ENCODE measurements at regions not wholly inside any gene's neighbourhood (a gene's known extent, or its start where the extent isn't known, plus 50 kb on each side); places are given as distances from the start of the nearest gene placed in this dataset.
"Not testable (repeated sequence)": the region's sequence is repeated elsewhere in the genome, so short reads cannot be mapped to it uniquely, and the experiment has no call there.

DNA sequence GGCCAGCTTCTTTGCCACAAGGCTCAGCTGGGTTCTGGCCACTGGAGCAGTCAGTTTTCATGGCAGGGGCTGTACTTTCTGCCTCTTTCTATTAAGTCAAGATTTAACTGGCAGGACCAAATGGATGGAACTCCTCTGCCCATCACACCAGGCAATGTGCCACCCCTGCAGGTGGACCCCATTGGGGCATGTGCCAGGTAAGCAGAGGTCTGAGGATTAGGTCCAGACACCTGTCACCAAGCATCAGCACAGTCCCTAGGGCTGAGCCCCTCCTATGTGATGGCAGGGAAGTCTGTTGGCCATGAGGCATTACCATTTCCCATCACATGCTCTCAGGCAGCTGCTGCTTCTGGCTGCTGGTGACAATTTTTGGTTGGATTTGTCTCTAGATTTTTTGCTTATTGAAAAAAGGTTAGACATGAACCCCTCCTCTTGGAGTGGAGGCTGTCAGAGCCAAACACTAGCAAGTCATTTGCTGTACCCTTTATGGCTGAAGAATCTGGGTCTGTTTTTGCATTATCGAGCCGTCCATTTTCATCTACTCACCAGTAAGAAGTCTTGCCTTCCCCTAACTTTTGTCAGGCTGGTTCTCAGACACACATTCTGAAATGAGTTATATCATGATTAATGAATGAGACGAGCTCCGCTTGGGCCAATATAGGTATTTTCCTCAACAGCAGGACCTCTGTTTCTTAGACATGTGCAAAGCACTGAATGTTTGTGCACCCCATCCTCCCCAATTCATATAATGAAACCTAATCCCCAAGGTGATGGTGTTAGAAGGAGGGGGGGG, 328.0 kb downstream of the TSN start:
- DNase-seq (ENCODE audit: low read depth): no peak
- TF ChIP-seq, protein P1, sequence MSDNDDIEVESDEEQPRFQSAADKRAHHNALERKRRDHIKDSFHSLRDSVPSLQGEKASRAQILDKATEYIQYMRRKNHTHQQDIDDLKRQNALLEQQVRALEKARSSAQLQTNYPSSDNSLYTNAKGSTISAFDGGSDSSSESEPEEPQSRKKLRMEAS (IDR thresholded peaks at IDR 0.05; ENCODE audit: low read depth, low read length): no peak
- TF ChIP-seq, protein P2, sequence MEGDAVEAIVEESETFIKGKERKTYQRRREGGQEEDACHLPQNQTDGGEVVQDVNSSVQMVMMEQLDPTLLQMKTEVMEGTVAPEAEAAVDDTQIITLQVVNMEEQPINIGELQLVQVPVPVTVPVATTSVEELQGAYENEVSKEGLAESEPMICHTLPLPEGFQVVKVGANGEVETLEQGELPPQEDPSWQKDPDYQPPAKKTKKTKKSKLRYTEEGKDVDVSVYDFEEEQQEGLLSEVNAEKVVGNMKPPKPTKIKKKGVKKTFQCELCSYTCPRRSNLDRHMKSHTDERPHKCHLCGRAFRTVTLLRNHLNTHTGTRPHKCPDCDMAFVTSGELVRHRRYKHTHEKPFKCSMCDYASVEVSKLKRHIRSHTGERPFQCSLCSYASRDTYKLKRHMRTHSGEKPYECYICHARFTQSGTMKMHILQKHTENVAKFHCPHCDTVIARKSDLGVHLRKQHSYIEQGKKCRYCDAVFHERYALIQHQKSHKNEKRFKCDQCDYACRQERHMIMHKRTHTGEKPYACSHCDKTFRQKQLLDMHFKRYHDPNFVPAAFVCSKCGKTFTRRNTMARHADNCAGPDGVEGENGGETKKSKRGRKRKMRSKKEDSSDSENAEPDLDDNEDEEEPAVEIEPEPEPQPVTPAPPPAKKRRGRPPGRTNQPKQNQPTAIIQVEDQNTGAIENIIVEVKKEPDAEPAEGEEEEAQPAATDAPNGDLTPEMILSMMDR (IDR thresholded peaks at IDR 0.05; ENCODE audit: low read depth, low read length): no peak
- no peak for TF ChIP-seq MYC (IDR thresholded peaks at IDR 0.05; ENCODE audit: low read depth, low read length)
- TF ChIP-seq POLR2A (IDR thresholded peaks at IDR 0.05; ENCODE audit: extremely low read depth, insufficient read length): no peak
- no peak overlapping the region for H3K4me3 ChIP-seq (ENCODE audit: low read depth, low read length)

DNA sequence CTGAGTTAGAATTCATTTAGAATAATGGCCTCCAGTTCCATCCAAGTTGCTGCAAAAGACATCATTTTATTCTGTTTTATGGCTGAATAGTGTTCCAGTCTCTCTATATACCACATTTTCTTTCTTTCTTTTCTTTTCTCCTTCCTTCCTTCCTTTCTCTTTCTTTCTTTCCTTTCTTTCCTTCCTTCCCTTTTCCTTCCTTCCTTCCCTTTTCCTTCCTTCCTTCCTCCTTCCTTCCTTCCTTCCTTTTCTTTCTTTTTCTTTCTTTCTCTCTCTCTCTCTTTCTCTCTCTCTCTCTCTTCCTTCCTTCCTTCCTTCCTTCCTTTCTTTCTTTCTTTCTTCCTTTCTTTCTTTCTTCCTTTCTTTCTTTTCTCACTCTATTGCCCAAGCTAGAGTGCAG, 330.2 kb downstream of the TSN start:
- DNase-seq (ENCODE audit: low read depth); H3K4me3 ChIP-seq (ENCODE audit: low read depth, low read length): not testable (repeated sequence)

DNA sequence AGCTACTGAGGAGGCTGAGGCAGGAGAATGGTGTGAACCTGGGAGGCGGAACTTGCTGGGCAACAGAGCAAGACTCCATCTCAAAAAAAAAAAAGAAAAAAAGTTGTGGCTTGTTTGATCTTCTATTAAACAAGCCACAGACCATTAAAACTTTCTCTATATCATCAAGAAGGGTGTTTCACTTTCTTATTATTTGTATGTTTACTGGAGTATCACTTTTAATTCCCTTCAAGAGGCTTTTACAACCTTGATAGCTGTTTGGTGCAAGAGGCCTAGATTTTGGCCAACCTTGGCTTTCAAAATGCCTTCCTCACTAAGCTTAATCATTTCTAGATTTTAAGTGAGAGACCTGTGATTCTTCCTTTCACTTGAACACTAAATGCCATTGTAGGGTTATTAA, 339.1 kb downstream of the TSN start:
- no peak overlapping the region for H3K4me3 ChIP-seq (ENCODE audit: low read depth, low read length)
- DNase-seq (ENCODE audit: low read depth): no peak
- TF ChIP-seq, protein P1 (IDR thresholded peaks at IDR 0.05; ENCODE audit: low read depth, low read length): no peak
- TF ChIP-seq POLR2A (IDR thresholded peaks at IDR 0.05; ENCODE audit: extremely low read depth, insufficient read length) (no peak), MYC (IDR thresholded peaks at IDR 0.05; ENCODE audit: low read depth, low read length) (no peak)
- TF ChIP-seq, protein P2 (IDR thresholded peaks at IDR 0.05; ENCODE audit: low read depth, low read length): no peak

DNA sequence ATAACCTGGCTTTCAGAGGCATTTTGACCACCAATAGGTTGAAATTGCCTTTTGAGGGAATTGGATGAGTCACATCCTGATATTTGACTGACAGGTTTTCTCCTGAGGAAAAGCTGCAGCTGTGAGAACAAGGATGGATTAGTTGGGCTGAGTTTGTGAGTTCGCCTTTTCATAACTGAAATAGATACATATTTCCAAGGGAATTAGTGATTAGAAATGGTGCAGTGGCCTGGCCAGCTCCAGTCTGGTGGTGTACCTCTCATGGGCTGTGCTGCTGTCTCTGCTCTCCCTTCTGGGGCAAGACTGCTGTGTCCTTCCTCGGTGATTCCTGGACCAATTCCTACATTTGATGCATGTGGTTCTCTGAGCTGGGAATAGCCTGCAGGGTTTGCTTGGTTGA, 341.3 kb downstream of the TSN start:
- TF ChIP-seq MYC (IDR thresholded peaks at IDR 0.05; ENCODE audit: low read depth, low read length): no peak
- H3K4me3 ChIP-seq (ENCODE audit: low read depth, low read length): no peak overlapping the region
- DNase-seq (ENCODE audit: low read depth): no peak

DNA sequence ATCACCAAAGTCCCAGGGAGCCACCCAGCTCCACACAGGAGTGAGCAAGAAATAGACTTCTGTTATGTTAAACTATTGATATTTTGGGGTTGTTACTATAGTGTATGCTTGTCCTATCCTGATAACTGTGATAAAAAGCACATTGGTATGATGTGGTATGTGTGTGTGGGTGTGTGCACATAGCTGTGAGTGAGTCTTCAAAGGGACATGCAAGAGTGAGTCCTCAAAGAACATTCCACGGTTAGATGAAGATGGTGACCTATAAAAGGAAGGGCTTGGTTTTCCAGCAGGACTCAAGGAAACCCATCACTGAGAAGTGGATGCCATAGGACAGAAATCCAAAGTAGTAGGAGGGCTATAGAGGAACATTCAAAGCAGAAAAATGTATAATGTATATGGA, 342.9 kb downstream of the TSN start:
- no peak for DNase-seq (ENCODE audit: low read depth)
- TF ChIP-seq MYC (IDR thresholded peaks at IDR 0.05; ENCODE audit: low read depth, low read length) (no peak), POLR2A (IDR thresholded peaks at IDR 0.05; ENCODE audit: extremely low read depth, insufficient read length) (no peak)
- TF ChIP-seq, protein P2 (IDR thresholded peaks at IDR 0.05; ENCODE audit: low read depth, low read length): no peak
- TF ChIP-seq, protein P1 (IDR thresholded peaks at IDR 0.05; ENCODE audit: low read depth, low read length): no peak
- H3K4me3 ChIP-seq (ENCODE audit: low read depth, low read length): no peak overlapping the region

DNA sequence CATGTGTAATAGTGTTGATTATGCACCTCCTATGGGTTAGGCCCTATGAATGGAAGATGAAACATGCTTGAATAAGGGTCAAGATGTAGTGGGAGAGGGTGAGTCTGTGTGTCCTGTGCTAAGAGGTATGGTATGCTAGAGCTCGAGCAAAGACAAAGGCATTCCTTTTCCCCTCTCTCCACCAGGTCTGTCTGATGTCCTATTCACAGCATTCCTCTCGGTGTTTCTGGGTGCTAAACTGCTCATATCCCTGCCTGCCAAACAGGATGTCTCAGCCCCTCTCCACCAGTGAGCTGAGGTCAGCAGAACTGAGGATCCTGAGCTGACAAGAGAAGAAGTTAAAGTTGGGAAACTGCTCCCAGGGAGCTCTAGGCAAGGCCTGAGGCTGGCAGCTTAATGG, 344.9 kb downstream of the TSN start:
- H3K4me3 ChIP-seq (ENCODE audit: low read depth, low read length): no peak overlapping the region
- TF ChIP-seq, protein P2 (IDR thresholded peaks at IDR 0.05; ENCODE audit: low read depth, low read length): no peak
- TF ChIP-seq, protein P1 (IDR thresholded peaks at IDR 0.05; ENCODE audit: low read depth, low read length): no peak
- TF ChIP-seq MYC (IDR thresholded peaks at IDR 0.05; ENCODE audit: low read depth, low read length) (no peak), POLR2A (IDR thresholded peaks at IDR 0.05; ENCODE audit: extremely low read depth, insufficient read length) (no peak)
- DNase-seq (ENCODE audit: low read depth): no peak

DNA sequence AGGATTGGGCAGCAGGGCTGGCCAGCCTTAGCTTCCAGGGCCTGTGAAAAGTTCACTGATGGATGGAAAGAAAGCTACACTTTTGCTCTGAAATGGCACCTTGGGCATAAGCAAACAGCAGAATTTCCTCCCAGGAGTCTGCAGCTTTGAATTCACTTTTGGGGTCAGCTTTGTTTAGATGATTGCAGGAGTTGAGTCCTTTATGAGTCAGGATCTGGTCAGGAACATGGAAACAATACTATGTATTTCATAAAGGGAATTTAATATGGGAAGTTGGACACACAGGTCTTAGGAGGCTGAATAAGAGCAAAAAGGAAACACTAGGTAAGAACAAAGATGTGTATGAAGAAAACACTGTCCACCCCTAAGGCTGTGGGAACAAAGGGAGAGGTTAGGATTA, 345.3 kb downstream of the TSN start:
- no peak overlapping the region for H3K4me3 ChIP-seq (ENCODE audit: low read depth, low read length)
- TF ChIP-seq, protein P1 (IDR thresholded peaks at IDR 0.05; ENCODE audit: low read depth, low read length): no peak
- TF ChIP-seq, protein P2 (IDR thresholded peaks at IDR 0.05; ENCODE audit: low read depth, low read length): no peak
- TF ChIP-seq MYC (IDR thresholded peaks at IDR 0.05; ENCODE audit: low read depth, low read length) (no peak), POLR2A (IDR thresholded peaks at IDR 0.05; ENCODE audit: extremely low read depth, insufficient read length) (no peak)
- no peak for DNase-seq (ENCODE audit: low read depth)
